Neural cell (in vitro differentiated cells): ENCODE measurements at regions not wholly inside any gene's neighbourhood (a gene's known extent, or its start where the extent isn't known, plus 50 kb on each side); places are given as distances from the start of the nearest gene placed in this dataset.

Source experiments
- H2AFZ ChIP-seq: fragments of 200-600, 300-800 bp; sonication (generic), shearing (Covaris generic); 2 replicates; pipeline ENCODE4 v1.6.0; 2014; ENCODE audit warnings: low read depth, mild to moderate bottlenecking, antibody characterized with exemption, low read length, moderate library complexity
- H3F3A ChIP-seq: fragments of 200-600 bp; shearing (Covaris generic); 2 replicates; pipeline ENCODE4 v1.6.1; 2016; ENCODE audit warnings: mild to moderate bottlenecking, moderate library complexity, mixed read lengths, antibody characterized with exemption, low read length; ENCODE audit not compliant: insufficient read depth, poor library complexity, severe bottlenecking
- H3K27ac ChIP-seq: fragments of 200-600, 300-800 bp; sonication (generic), shearing (Covaris generic); 2 replicates; pipeline ENCODE4 v1.5.1; 2014; ENCODE audit warnings: mild to moderate bottlenecking, low read length, moderate library complexity
- H3K27me3 ChIP-seq: fragments of 300-800, 200-600 bp; sonication (generic), shearing (Covaris generic); 2 replicates; pipeline ENCODE4 v1.6.0; 2014; ENCODE audit warnings: mild to moderate bottlenecking, low read depth, low read length, moderate library complexity; ENCODE audit not compliant: insufficient read depth
- H3K36me3 ChIP-seq: fragments of 300-800, 200-600 bp; sonication (generic), shearing (Covaris generic); 2 replicates; pipeline ENCODE4 v1.5.1; 2014; ENCODE audit warnings: mild to moderate bottlenecking, antibody characterized with exemption, low read length, moderate library complexity; ENCODE audit not compliant: insufficient read depth
- H3K4me2 ChIP-seq: fragments of 300-800, 200-600 bp; sonication (generic), shearing (Covaris generic); 2 replicates; pipeline ENCODE4 v1.6.0; 2014; ENCODE audit warnings: mild to moderate bottlenecking, low read length
- H3K4me3 ChIP-seq: fragments of 300-800, 200-600 bp; sonication (generic), shearing (Covaris generic); 2 replicates; pipeline ENCODE4 v1.5.1; 2014; ENCODE audit warnings: mild to moderate bottlenecking, low read length, moderate library complexity
- H3K79me2 ChIP-seq: fragments of 200-600 bp; shearing (Covaris generic); replicated peaks from 2 replicates; pipeline ENCODE4 v1.6.0; 2014; ENCODE audit warnings: mild to moderate bottlenecking, low read length, moderate library complexity; ENCODE audit not compliant: insufficient read depth
- H3K9ac ChIP-seq: fragments of 300-800, 200-600 bp; sonication (generic), shearing (Covaris generic); 2 replicates; pipeline ENCODE4 v1.6.1; 2016; ENCODE audit warnings: mild to moderate bottlenecking, low read length, mixed read lengths
- H3K9me2 ChIP-seq: fragments of 200-600 bp; shearing (Covaris generic); 2 replicates; pipeline ENCODE4 v1.6.1; 2016; ENCODE audit warnings: mild to moderate bottlenecking, low read length, mixed read lengths; ENCODE audit not compliant: insufficient read depth
- H3K9me3 ChIP-seq: fragments of 200-600, 300-800 bp; sonication (generic), shearing (Covaris generic); 2 replicates; pipeline ENCODE4 v1.6.1; 2016; ENCODE audit warnings: mild to moderate bottlenecking, mixed run types, low read length, moderate library complexity, mixed read lengths
- H4K20me1 ChIP-seq: fragments of 200-600 bp; shearing (Covaris generic); 2 replicates; pipeline ENCODE4 v1.6.1; 2016; ENCODE audit warnings: mild to moderate bottlenecking, mixed run types; ENCODE audit not compliant: insufficient read depth
- EP300 ChIP-seq: fragments of 450-650 bp; conservative IDR thresholded peaks from 2 replicates; pipeline ENCODE4 v1.6.1; 2014; ENCODE audit warnings: antibody characterized with exemption, mild to moderate bottlenecking, moderate library complexity; ENCODE audit not compliant: poor library complexity, severe bottlenecking
- EZH2 ChIP-seq: fragments of 200-600, 300-800 bp; shearing (Covaris generic), sonication (generic); IDR thresholded peaks from 2 replicates; pipeline ENCODE4 v1.6.1; 2014; ENCODE audit warnings: antibody characterized with exemption, low read length, borderline replicate concordance, mild to moderate bottlenecking; ENCODE audit not compliant: insufficient read depth, poor library complexity, severe bottlenecking
- MXI1 ChIP-seq: fragments of 450-650 bp; conservative IDR thresholded peaks from 2 replicates; pipeline ENCODE4 v1.6.1; 2014; ENCODE audit warnings: antibody characterized with exemption, mild to moderate bottlenecking; ENCODE audit not compliant: poor library complexity, severe bottlenecking
- POLR2AphosphoS5 ChIP-seq: IDR thresholded peaks from 2 replicates; pipeline ENCODE4 v1.6.1; 2012
- RAD21 ChIP-seq: fragments of 450-650 bp; conservative IDR thresholded peaks from 2 replicates; pipeline ENCODE4 v1.6.1; 2014; ENCODE audit warnings: antibody characterized with exemption, mild to moderate bottlenecking, moderate library complexity
- REST ChIP-seq: IDR thresholded peaks from 2 replicates; pipeline ENCODE4 v1.6.1; 2012; ENCODE audit warnings: borderline replicate concordance
- SMC3 ChIP-seq: fragments of 450-650 bp; conservative IDR thresholded peaks from 2 replicates; pipeline ENCODE4 v1.6.1; 2014; ENCODE audit warnings: antibody characterized with exemption, mild to moderate bottlenecking, moderate library complexity; ENCODE audit not compliant: poor library complexity
- TAF1 ChIP-seq: IDR thresholded peaks from 2 replicates; pipeline ENCODE4 v1.6.1; 2012; ENCODE audit warnings: low read depth
- TF ChIP-seq, protein P1 (sequence below): fragments of 450-650 bp; IDR thresholded peaks from 2 replicates; pipeline ENCODE4 v1.5.1; 2014; ENCODE audit warnings: antibody characterized with exemption, mild to moderate bottlenecking, moderate library complexity; ENCODE audit not compliant: poor library complexity, severe bottlenecking

DNA sequence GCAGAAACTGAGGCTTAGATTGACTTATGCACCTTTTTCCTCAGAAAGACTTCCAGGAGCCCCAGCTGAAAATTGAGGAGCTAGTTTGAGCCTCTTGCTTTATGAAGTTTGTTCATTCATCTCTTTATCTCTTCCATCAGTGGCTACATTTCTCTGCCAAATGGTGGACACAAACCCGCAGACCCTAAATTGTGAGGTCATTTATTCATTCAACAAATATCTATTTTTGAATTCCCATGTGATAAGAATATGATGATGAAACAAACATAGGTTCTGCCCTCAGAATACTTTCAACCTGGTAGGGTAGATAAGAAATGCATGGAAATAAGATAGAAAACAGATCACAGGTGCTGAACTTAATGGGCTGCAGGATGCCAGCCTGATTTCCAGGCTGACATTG, 309.4 kb downstream of the TNS1 start:
- no peak overlapping the region for H2AFZ ChIP-seq
- no peaks in the 10 kb centered on the region for H3K9me3 ChIP-seq
- no peak overlapping the region for H3K9ac ChIP-seq
- no peaks in the 10 kb centered on the region for H4K20me1 ChIP-seq
- TF ChIP-seq SMC3 (no peak), RAD21 (no peak), REST (no peak), EP300 (no peak), POLR2AphosphoS5 (no peak), EZH2 (no peak)
- TF ChIP-seq, protein P1, sequence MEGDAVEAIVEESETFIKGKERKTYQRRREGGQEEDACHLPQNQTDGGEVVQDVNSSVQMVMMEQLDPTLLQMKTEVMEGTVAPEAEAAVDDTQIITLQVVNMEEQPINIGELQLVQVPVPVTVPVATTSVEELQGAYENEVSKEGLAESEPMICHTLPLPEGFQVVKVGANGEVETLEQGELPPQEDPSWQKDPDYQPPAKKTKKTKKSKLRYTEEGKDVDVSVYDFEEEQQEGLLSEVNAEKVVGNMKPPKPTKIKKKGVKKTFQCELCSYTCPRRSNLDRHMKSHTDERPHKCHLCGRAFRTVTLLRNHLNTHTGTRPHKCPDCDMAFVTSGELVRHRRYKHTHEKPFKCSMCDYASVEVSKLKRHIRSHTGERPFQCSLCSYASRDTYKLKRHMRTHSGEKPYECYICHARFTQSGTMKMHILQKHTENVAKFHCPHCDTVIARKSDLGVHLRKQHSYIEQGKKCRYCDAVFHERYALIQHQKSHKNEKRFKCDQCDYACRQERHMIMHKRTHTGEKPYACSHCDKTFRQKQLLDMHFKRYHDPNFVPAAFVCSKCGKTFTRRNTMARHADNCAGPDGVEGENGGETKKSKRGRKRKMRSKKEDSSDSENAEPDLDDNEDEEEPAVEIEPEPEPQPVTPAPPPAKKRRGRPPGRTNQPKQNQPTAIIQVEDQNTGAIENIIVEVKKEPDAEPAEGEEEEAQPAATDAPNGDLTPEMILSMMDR, result no peak
- H3K4me3 ChIP-seq, result no peak overlapping the region
- no peaks in the 10 kb centered on the region for H3K79me2 ChIP-seq
- no peaks in the 10 kb centered on the region for H3K9me2 ChIP-seq
- no peaks in the 10 kb centered on the region for H3K27me3 ChIP-seq
- no peaks in the 10 kb centered on the region for H3F3A ChIP-seq
- H3K27ac ChIP-seq, result no peak overlapping the region
- no peak overlapping the region for H3K4me2 ChIP-seq
- H3K36me3 ChIP-seq, result no peaks in the 10 kb centered on the region

DNA sequence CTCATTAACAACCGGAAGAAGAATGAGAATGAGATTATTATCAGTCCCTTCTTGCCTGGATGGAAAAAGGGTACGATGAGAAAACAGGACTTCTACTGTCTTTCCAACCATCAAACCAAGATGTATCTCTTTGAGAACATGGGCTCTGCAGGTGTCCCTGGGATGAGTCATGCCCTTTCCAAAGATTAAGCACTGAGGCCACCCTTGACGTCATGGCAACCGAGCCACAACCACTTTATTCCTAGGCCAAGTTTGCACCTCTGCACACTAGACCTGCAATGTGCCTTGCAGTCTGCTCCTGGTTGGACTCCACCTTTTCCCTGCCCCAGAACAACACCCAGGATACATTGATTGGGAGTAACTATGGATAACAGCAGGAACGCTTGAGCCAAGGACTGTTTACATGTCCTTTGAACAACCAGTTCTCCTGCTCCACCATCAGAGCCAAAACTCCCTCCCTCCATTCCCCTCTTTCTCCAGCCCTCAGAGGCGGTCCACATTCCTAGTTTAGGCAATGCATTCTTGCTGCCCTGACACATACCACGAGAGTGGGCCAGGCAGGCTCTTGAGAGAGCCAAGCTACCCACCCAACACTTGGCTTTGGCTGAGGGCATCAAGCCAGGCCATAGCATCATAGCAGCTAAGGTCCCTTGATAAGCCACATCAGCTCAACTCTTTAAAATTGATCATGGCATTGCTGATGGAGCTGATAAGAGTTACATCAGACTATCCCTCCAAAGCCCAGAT, 310.7 kb downstream of the TNS1 start:
- Histone ChIP-seq H3K27ac (no peak overlapping the region), H3K27me3 (no peaks in the 10 kb centered on the region), H3K9me2 (no peaks in the 10 kb centered on the region), H3K4me2 (no peak overlapping the region), H3K9me3 (no peaks in the 10 kb centered on the region), H4K20me1 (no peaks in the 10 kb centered on the region), H3K36me3 (no peaks in the 10 kb centered on the region), H3K79me2 (no peaks in the 10 kb centered on the region), H3K9ac (no peak overlapping the region), H2AFZ (no peak overlapping the region), H3K4me3 (no peak overlapping the region), H3F3A (no peaks in the 10 kb centered on the region)
- TF ChIP-seq EP300, result no peak
- no peak for TF ChIP-seq SMC3
- TF ChIP-seq MXI1, result no peak
- TF ChIP-seq TAF1, result no peak
- no peak for TF ChIP-seq POLR2AphosphoS5
- TF ChIP-seq EZH2, result no peak
